HEK293T (cell line): ENCODE measurements at regions not wholly inside any gene's neighbourhood (a gene's known extent, or its start where the extent isn't known, plus 50 kb on each side); places are given as distances from the start of the nearest gene placed in this dataset.

Experiments
- BHLHE40 ChIP-seq: fragments of 450-650 bp; IDR thresholded peaks from 2 replicates; pipeline ENCODE4 v1.6.1; 2016; ENCODE audit warnings: mild to moderate bottlenecking, moderate library complexity, borderline replicate concordance
- ELF4 ChIP-seq: fragments of 450-650 bp; IDR thresholded peaks from 2 replicates; pipeline ENCODE4 v1.6.1; 2017; ENCODE audit warnings: antibody characterized with exemption
- FOXK2 ChIP-seq: fragments of 450-650 bp; IDR thresholded peaks from 2 replicates; pipeline ENCODE4 v1.6.1; 2016; ENCODE audit warnings: mild to moderate bottlenecking
- NFRKB ChIP-seq: fragments of 450-650 bp; IDR thresholded peaks from 2 replicates; pipeline ENCODE4 v1.6.1; 2016; ENCODE audit warnings: mild to moderate bottlenecking, moderate library complexity
- SP1 ChIP-seq: fragments of 450-650 bp; IDR thresholded peaks from 2 replicates; pipeline ENCODE4 v1.6.1; 2017
- ZNF384 ChIP-seq: fragments of 450-650 bp; IDR thresholded peaks from 2 replicates; pipeline ENCODE4 v1.6.1; 2016

GRCh38 chr5:152505442-152506042 is 100.5 kb upstream of the NMUR2 start:
- TF ChIP-seq SP1: no peak
- TF ChIP-seq ELF4: no peak
- TF ChIP-seq NFRKB: no peak
- no peak for TF ChIP-seq FOXK2
- no peak for TF ChIP-seq BHLHE40
- no peak for TF ChIP-seq ZNF384
